Non-pigmented ciliary epithelial cell (primary cell): ENCODE measurements at regions not wholly inside any gene's neighbourhood (a gene's known extent, or its start where the extent isn't known, plus 50 kb on each side); places are given as distances from the start of the nearest gene placed in this dataset.
"Not testable (repeated sequence)": the region's sequence is repeated elsewhere in the genome, so short reads cannot be mapped to it uniquely, and the experiment has no call there.

Experiments used
- DNase-seq: peaks from one replicate; pipeline ENCODE4 v3.0.0-alpha.2; 2010; ENCODE audit warnings: low read depth

GRCh38 chr5:154702477-154702876, 52.7 kb upstream of the LARP1 start:
- no peak for DNase-seq

- not testable (repeated sequence) for DNase-seq
These were observed 53.5 kb upstream of the LARP1 start for GRCh38 chr5:154701725-154702124.

GRCh38 chr5:154701181-154701580, 54.0 kb upstream of the LARP1 start:
- DNase-seq, result no peak

DNA sequence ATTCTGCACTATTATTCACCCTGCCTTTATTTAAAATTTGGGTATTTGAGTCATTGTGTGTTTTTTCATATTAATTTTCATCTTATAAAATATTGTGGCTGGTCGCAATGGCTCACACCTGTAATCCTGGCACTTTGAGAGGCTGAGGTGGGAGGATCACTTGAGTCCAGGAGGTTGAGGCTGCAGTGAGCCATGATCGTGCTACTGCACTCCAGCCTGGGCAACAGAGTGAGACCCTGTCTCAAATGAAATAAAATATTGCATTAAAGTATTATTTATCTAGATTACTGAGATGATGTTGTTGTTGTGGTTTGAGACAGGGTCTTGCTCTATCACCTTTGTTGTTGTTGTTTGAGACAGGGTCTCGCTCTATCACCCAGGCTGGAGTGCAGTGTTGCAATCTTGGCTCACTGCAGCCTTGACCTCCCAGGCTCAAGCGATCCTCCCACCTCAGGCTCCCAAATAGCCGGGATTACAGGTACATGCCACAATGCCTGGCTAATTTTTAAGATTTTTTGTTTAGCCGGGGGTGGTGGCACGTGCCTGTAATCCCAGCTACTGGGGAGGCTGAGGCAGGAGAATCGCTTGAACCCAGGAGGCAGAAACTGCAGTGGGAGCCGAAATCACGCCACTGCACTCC, 54.8 kb upstream of the LARP1 start:
- not testable (repeated sequence) for DNase-seq

- DNase-seq, result no peak
These were observed 56.4 kb upstream of the LARP1 start for GRCh38 chr5:154698763-154699162.

DNA sequence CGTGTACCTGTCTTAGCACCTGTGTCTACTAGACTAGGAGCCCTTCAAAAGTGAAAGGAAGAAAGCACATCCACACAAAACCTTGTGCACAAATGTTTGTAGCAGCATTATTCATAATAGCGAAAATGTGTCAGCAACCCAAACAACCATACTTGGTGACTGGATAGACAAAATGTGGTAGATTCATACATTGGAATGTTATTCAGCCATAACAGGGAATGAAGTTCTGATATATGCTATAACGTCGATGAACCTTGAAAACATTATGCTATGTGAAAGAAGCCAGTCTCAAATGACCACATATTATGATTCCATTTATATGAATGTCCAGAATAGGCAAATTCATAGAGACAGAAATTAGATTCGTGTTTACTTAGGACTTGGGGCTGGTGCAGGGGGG, 57.8 kb upstream of the LARP1 start:
- peak; percentile 40 for DNase-seq

- DNase-seq, result no peak
These were observed 58.3 kb upstream of the LARP1 start for GRCh38 chr5:154696891-154697290.

- DNase-seq, result no peak
These were observed 61.0 kb upstream of the LARP1 start for GRCh38 chr5:154694159-154694558.

DNA sequence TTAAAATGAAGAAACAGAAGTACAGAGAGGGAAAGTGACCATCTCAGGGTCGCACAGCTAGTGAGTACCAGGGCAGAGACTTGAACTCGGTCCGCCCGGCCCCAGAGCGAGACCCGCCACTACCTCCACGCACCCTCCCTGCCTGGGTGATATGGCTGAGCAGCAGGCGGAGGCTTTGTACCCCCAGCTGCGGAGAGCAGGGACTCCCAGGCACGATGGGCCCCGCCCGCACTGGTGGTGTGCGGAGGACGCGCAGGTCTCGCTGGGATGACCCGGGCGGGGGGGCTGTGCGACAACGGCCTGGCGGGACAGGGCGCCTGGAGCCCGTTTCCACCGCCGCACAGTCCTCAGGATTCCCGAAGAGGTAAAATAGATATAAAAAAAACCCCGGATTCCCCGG, 64.7 kb upstream of the LARP1 start:
- DNase-seq, result no peak

- no peak for DNase-seq
These were observed 68.7 kb upstream of the LARP1 start for GRCh38 chr5:154686490-154686889.

DNA sequence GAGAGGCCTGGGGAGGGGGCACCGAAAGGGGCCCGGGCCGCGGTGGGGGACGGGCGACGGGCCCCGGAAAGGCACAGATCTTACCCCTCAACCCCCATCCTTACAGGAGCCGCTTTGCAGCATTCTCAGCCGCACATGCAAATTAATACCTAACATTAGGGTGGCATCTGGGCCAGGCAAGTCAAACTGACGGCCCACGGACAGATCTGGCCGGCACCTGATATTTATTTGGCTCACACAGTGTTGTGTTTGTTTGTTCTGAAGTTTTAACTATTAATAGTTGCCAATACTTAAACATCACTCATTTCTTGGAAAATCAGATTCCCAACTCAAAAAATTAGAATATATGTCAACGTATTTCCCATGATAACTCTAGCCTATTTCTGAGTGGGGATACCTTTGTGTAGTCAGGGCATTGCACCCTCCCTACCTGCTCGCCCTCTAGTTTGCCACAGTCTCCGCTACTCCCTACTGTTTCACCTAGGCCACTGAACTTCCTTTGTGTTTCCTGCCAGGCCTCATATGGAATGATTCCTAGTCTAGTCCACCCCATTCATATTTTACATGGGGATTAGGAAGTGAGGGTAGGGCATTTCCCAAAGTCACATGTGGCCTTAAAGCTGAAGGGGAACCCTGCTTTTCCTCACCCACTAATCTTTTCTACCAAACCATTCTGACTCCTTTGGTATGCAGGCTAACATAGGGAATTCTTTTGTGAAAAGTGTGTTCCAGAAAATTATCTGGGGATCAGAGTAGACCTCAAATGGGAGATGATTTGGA, 71.9 kb upstream of the LARP1 start:
- no peak for DNase-seq

GRCh38 chr5:154679501-154679900, 75.7 kb upstream of the LARP1 start:
- DNase-seq, result no peak

- no peak for DNase-seq
These were observed 77.3 kb upstream of the LARP1 start for GRCh38 chr5:154677921-154678320.

- no peak for DNase-seq
These were observed 78.7 kb upstream of the LARP1 start for GRCh38 chr5:154676508-154676907.

DNA sequence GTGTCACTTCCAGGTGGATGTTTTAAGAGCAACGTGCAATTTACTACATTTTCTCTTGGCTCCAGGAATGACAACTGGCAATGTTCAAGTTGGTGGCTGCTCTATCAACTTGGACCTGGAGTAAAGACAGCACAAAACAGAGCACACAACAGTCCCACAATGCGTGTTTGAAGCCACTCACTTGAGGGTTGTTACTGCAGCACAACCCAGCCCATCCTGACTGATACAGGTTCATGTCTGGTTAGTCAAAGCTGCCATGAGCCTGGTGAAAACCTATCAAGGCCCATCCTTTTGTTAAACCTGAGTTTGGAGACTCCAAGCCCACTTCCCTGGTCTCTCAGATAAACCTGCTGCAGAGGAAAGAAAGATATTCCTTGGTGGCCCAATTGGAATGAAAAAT, 81.1 kb upstream of the LARP1 start:
- DNase-seq, result no peak

DNA sequence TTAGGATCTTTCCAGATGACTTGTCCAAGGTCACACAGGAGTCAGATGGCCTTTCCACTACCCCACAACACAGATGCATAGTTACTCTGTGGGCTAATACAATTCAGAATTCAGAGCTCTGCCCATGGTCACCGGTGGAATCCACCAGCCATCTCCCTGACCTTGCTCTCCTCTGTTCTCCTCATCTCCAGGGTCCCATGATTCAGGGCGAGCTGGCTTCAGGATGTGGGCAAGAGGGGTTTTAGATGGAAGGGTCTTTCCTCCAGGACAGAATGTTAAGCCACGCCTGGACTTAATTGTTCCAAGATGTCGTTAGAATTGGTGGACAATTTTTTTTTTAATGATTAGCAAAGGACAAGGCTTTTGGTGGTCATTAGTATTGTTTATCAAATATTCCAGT, 81.7 kb upstream of the LARP1 start:
- no peak for DNase-seq

DNA sequence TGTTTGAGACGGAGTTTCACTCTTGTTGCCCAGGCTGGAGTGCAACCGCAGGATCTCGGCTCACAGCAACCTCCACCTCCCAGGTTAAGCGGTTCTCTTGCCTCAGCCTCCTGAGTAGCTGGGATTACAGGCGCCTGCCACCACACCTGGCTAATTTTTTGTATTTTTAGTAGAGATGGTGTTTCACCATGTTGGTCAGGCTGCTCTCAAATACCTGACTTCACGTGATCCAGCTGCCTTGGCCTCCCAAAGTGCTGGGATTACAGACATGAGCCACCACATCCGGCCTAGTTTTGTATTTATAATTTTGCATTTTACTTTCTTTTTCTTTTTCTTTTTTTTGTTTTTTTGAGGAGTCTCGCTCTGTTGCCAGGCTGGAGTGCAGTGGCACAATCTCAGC, 85.3 kb upstream of the LARP1 start:
- DNase-seq, result not testable (repeated sequence)

GRCh38 chr5:154669402-154669801, 85.8 kb upstream of the LARP1 start:
- DNase-seq, result no peak

GRCh38 chr5:154664869-154665268, 90.3 kb upstream of the LARP1 start:
- DNase-seq, result no peak

DNA sequence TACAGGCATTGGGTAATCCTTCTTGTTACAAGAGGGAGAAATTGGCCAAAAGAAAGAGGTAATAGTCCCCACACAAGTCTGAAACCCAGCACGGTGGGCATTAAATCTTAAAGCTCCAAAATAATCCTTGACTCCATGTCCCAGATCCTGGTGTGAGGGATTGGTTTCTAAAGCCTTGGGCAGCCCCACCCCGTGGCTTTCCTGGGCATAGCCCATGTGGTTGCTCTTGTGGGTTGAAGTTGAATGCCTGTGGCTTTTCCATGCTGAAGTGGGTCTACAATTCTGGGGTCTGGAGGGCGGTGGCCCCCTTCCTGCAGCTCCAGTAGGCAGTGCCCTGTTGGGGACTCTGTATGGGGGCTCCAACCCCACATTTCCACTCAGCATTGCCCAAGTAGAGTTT, 91.8 kb upstream of the LARP1 start:
- DNase-seq, result no peak

- no peak for DNase-seq
These were observed 100.4 kb upstream of the LARP1 start for GRCh38 chr5:154654486-154655371.

DNA sequence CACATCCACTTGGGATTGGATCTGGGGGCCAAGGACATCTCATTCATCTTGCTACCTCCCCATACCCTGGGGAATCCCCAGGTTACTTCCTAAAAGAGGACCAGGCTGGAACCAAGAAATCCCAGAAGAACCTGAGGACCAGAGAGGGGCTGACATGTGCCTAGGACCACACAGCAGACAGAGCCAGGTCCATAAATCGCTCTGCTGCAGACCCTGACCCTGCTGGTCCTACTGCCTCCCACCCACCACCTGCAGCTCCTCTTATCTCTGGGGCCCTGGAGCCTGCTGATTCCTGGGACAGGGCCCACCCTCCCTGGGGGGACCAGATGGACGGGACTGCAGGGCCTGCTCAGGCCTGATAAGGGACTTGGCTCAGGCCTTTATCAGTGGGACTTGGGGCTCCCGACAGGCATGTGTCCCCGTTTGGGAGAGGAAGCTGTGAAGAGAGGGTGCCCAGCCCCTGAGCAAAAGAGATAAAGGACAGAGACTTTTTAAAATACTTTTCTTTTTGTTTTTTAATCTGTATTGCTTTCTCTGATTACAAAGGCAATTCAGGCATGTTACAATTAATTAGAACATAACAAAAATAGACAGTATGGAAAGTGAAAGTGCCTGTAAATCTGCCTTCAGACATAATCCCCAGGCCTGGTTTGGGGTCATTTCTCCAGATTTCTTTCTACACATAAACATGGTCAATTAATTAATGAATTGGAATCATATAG, 101.3 kb upstream of the LARP1 start:
- no peak for DNase-seq
